ENCODE measurements at regions not wholly inside any gene's neighbourhood (a gene's known extent, or its start where the extent isn't known, plus 50 kb on each side); places are given as distances from the start of the nearest gene placed in this dataset.

DNA sequence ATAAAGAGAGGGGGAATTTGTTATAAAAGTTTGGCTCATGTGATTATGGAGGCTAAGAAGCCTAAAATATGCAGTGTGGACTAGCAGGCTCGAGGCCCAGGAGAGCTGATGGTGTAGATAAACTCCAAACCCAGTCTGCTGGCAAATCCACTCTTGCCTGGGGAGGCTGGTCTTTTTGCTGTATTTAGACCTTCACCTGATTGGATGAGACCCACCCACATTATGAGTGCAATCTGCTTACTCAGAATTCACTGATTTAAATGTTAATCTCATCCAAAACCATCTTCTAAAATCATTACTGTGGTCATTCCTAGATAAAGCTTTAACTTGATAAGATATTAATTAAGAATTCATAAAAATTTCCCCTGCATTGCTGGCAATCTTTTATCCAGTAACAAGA is 473.2 kb downstream of the TMA16 start:
- TF ChIP-seq POLR2A (IDR thresholded peaks at IDR 0.05): no peak
- TF ChIP-seq, protein P1, sequence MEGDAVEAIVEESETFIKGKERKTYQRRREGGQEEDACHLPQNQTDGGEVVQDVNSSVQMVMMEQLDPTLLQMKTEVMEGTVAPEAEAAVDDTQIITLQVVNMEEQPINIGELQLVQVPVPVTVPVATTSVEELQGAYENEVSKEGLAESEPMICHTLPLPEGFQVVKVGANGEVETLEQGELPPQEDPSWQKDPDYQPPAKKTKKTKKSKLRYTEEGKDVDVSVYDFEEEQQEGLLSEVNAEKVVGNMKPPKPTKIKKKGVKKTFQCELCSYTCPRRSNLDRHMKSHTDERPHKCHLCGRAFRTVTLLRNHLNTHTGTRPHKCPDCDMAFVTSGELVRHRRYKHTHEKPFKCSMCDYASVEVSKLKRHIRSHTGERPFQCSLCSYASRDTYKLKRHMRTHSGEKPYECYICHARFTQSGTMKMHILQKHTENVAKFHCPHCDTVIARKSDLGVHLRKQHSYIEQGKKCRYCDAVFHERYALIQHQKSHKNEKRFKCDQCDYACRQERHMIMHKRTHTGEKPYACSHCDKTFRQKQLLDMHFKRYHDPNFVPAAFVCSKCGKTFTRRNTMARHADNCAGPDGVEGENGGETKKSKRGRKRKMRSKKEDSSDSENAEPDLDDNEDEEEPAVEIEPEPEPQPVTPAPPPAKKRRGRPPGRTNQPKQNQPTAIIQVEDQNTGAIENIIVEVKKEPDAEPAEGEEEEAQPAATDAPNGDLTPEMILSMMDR (IDR thresholded peaks at IDR 0.05): no peak
